A549 (cell line): ENCODE measurements at regions not wholly inside any gene's neighbourhood (a gene's known extent, or its start where the extent isn't known, plus 50 kb on each side); places are given as distances from the start of the nearest gene placed in this dataset.

Experiments
- CHD4 ChIP-seq: fragments of 200-600 bp; sonication (generic); IDR thresholded peaks from 2 replicates; pipeline ENCODE4 v1.6.1; 2016; ENCODE audit warnings: antibody characterized with exemption, mild to moderate bottlenecking, borderline replicate concordance
- EHF ChIP-seq: fragments of 250-450 bp; sonication (Bioruptor Pico); IDR thresholded peaks from 2 replicates; pipeline ENCODE4 v1.5.0; 2020; ENCODE audit warnings: mild to moderate bottlenecking
- EP300 ChIP-seq, 2 experiments: fragments of >200 bp; sonication (Bioruptor Twin); formaldehyde crosslinking; IDR thresholded peaks; 2 replicates in 1 of 2; 3 replicates in 1 of 2; pipeline ENCODE4 v1.6.1; 2016 to 2017
- JUN ChIP-seq, 2 experiments: fragments of >200 bp; sonication (Bioruptor Twin); formaldehyde crosslinking; IDR thresholded peaks; 2 replicates in 1 of 2; 3 replicates in 1 of 2; pipeline ENCODE4 v1.6.1; 2016 to 2017
- MYC ChIP-seq: IDR thresholded peaks from 2 replicates; pipeline ENCODE4 v1.6.1; 2012; ENCODE audit warnings: mild to moderate bottlenecking, inconsistent platforms, low read length, improper control_type of control experiment, borderline replicate concordance
- POLR2A ChIP-seq: IDR thresholded peaks from 2 replicates; pipeline ENCODE4 v1.6.1; 2012; ENCODE audit warnings: mild to moderate bottlenecking, low read length
- RAD21 ChIP-seq, 2 experiments: fragments of >200 bp in 1 of 2; sonication (Bioruptor Twin) in 1 of 2; formaldehyde crosslinking in 1 of 2; IDR thresholded peaks in 1 of 2; conservative IDR thresholded peaks in 1 of 2; 2 replicates in 1 of 2; 3 replicates in 1 of 2; pipeline ENCODE4 v1.6.1; 2012 to 2018; ENCODE audit warnings: inconsistent platforms in 1 of 2
- RFX5 ChIP-seq: fragments of 450-650 bp; IDR thresholded peaks from 2 replicates; pipeline ENCODE4 v1.7.1; 2014; ENCODE audit warnings: antibody characterized with exemption, mild to moderate bottlenecking, moderate library complexity
- SMC3 ChIP-seq: fragments of >200 bp; sonication (Bioruptor Twin); formaldehyde crosslinking; IDR thresholded peaks from 3 replicates; pipeline ENCODE4 v1.6.1; 2018; ENCODE audit warnings: inconsistent platforms
- TF ChIP-seq, protein P1 (sequence below): fragments of >200 bp; sonication (Bioruptor Twin); formaldehyde crosslinking; IDR thresholded peaks from 3 replicates; pipeline ENCODE4 v1.5.1; 2016
- TF ChIP-seq, protein P2 (sequence below): fragments of >200 bp; sonication (Bioruptor Twin); formaldehyde crosslinking; IDR thresholded peaks from 2 replicates; pipeline ENCODE4 v1.6.1; 2016
- TF ChIP-seq, protein P3 (sequence below): IDR thresholded peaks from 2 replicates; pipeline ENCODE4 v1.6.1; 2012

DNA sequence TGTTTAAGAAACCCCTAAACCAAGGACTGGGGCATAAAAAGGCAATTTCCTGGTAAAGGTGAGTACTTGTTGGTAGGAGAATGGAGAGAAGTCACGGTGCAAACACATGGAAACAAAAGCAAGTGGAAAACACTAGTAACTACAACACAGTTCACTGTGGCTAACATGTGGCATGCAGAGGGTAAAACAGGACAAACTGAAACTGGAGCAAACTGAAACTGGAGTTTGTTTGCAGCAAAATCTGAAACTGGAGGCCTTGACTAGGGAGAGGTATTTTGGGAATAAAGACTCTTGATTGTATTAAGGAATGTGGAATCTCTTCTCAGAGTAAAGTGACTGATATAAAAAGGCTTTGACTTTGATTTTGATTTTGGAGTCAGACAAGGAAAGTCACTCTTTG, 376.3 kb upstream of the PRMT6 start:
- TF ChIP-seq POLR2A (no peak), SMC3 (no peak), MYC (no peak), RAD21 (conservative IDR thresholded peaks at IDR 0.05 in 1 of 2, IDR thresholded peaks at IDR 0.05 in 1 of 2) (no peak), EP300 (IDR thresholded peaks at IDR 0.05) (no peak), CHD4 (no peak), JUN (IDR thresholded peaks at IDR 0.05) (no peak), RFX5 (no peak), EHF (CRISPR knock-in tag) (no peak)
- TF ChIP-seq, protein P1, sequence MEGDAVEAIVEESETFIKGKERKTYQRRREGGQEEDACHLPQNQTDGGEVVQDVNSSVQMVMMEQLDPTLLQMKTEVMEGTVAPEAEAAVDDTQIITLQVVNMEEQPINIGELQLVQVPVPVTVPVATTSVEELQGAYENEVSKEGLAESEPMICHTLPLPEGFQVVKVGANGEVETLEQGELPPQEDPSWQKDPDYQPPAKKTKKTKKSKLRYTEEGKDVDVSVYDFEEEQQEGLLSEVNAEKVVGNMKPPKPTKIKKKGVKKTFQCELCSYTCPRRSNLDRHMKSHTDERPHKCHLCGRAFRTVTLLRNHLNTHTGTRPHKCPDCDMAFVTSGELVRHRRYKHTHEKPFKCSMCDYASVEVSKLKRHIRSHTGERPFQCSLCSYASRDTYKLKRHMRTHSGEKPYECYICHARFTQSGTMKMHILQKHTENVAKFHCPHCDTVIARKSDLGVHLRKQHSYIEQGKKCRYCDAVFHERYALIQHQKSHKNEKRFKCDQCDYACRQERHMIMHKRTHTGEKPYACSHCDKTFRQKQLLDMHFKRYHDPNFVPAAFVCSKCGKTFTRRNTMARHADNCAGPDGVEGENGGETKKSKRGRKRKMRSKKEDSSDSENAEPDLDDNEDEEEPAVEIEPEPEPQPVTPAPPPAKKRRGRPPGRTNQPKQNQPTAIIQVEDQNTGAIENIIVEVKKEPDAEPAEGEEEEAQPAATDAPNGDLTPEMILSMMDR: no peak
- TF ChIP-seq, protein P2, sequence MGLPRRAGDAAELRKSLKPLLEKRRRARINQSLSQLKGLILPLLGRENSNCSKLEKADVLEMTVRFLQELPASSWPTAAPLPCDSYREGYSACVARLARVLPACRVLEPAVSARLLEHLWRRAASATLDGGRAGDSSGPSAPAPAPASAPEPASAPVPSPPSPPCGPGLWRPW: no peak
- TF ChIP-seq, protein P3, sequence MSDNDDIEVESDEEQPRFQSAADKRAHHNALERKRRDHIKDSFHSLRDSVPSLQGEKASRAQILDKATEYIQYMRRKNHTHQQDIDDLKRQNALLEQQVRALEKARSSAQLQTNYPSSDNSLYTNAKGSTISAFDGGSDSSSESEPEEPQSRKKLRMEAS: no peak
